HG03457 (cell line): ENCODE measurements at regions not wholly inside any gene's neighbourhood (a gene's known extent, or its start where the extent isn't known, plus 50 kb on each side); places are given as distances from the start of the nearest gene placed in this dataset.

Experiments
- ATAC-seq: cut with Tn5 transposase; IDR thresholded peaks from one replicate; pipeline ENCODE4 v1.9.1; 2021; ENCODE audit warnings: moderate number of reproducible peaks; ENCODE audit not compliant: unreplicated experiment

- ATAC-seq: no peak
Observed at GRCh38 chr2:198375083-198375410, 570.7 kb downstream of the PLCL1 start.

DNA sequence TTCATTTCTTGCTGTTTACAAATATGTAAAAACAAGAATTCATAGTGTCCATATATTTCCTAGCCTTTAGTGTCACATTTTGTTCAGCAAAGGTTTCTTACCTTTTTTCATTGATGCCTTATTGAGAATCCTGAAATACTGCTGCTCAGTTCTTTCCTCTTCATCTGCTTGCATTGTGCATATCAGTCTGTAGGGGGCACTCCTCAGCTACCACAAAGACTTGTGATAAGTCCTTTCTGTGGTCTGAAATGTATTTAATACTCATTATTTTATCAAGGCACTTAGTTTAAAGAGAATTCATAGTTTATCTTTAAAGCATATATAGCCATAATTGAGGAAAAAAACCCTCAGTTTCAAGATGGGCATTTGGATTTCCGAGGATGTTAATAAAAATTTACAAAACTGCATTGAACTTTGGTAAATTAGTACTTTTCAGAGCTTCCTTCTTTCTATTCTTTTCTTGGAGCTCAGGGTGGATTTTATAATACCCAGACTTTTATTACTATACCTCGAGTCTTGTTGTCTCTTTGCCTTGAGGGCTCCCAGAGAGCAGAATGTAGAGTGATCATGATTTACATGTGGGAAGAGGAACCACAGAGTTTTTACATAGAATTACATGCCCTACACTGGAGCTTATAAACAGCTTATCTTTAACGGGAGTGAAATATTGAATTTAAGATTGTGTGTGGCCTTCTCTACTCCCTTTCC lies 570.1 kb downstream of the PLCL1 start:
- ATAC-seq: no peak

DNA sequence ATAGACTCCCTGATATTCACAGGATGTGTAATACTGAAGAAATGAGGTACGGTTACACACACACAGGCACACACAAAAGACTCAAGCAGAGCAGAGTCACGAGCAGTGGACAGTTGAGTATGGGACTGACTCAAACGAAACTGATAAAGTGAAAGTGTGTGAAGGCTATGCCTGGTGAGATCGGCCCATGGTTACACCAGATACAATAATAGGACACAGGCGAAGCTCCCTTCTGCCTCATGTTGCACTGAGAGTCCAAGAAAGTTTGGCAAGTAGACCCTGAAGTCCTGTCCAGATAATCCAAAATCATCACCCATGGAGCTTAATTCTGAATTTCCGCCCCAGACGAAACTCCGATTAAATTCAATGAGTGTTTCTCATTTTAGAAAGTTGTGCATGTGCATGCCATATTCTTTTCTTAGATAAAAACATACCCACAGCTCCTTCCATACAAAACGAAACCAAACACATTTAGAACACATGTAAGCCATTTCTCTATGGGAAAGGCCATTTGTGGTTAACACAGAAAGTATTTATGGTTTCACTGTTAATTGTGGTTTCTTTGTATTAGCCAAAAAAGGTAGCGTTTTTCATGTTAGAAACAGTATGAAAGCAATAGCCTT lies 567.6 kb downstream of the PLCL1 start:
- ATAC-seq: peak; percentile 96

DNA sequence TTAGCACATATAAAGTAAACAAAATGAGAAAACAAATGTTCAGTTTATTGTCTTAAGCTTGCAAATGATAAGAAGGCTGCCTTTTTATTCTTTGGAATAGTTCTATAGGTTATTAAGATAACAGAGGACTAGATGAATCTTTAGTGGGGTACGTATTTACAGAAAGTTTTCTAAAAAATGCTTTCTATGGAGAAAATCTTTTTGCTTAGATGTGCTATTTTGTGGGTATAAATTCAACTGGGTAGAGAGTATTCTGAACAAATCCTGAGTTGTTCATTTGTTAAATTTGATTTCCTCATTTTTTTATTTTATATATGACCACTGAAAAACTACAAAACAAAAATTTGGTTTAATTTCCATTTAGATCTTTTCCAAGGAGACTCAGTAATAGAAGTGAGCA lies 566.9 kb downstream of the PLCL1 start:
- ATAC-seq: no peak

GRCh38 chr2:198368089-198368488 lies 563.7 kb downstream of the PLCL1 start:
- no peak for ATAC-seq

DNA sequence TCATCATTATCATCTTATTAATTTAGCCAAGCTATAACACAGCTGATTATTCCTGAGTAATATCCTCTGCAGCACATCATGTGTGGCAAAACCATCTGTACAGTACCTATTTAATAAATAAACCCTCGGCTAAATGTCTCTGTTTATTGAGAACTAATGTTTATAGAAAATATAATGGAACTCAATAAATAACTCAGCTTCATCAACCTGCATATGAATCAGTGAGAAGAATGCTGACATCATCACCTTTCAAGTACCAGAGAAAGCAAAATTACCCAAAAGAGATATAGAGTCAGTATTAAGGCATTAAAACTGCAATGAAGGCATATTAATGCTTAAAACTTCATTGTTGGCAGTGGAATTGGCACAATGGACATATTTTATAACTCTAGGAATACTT lies 558.3 kb downstream of the PLCL1 start:
- no peak for ATAC-seq

GRCh38 chr2:198359308-198359707 lies 554.9 kb downstream of the PLCL1 start:
- no peak for ATAC-seq

GRCh38 chr2:198356157-198356556 lies 551.8 kb downstream of the PLCL1 start:
- no peak for ATAC-seq

- no peak for ATAC-seq
Observed at GRCh38 chr2:198351647-198352046, 547.3 kb downstream of the PLCL1 start.

DNA sequence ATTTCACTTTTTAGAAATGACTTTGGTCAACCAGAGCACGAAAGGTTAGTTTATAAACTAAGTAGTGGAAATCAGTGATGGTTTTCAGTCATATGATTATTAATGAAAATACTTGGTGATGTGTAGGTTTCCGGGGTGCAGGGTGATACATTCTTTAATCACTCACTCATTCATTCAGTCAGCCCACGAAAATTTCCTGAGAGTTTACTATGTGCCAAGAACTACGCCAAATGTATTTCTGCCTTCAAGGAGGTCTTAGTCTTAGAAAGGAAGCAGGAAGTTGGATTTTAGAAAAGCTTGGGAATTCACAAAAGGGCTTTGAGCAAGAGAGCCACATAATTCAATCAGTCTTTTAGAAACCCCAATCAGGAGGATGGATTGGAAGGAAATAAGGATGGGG lies 543.6 kb downstream of the PLCL1 start:
- no peak for ATAC-seq

DNA sequence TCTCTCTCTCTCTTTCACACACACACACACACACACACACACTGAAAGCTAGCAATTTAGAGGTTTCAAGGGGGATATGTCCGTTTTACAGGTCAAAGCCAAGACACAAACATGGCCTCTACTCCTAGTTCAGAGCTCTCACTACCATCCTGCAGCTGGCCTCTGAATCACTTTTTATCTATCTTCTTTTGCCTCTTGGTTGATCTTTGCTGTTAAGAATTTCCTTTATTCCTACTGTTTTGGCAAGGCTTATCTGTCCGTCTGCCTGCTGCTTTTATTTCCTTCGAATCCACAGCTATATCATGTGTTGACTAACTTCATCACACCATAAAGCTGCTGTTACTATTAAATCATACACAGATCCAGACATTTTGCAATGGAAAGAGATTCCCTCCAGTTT lies 543.0 kb downstream of the PLCL1 start:
- no peak for ATAC-seq

DNA sequence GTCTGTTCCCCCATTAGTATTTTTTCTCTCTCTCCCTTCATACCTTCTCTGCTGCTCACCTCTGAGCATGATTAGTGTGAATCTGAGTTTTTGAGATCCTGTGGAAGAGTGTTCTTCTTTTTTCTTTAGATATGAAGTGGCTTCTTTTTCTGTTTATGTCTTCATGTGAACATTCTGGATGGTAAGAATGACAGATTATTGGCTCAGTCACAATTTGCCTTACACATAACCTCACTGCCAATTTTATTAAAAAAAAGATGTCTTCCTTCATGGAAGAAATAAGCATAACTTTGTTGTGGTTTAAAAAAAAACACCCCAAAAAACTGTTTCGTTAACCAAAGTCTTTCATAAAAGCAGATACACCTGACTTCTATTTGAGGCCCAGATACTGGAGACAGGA lies 539.1 kb downstream of the PLCL1 start:
- ATAC-seq: no peak

GRCh38 chr2:198340846-198341245 lies 536.5 kb downstream of the PLCL1 start:
- no peak for ATAC-seq

DNA sequence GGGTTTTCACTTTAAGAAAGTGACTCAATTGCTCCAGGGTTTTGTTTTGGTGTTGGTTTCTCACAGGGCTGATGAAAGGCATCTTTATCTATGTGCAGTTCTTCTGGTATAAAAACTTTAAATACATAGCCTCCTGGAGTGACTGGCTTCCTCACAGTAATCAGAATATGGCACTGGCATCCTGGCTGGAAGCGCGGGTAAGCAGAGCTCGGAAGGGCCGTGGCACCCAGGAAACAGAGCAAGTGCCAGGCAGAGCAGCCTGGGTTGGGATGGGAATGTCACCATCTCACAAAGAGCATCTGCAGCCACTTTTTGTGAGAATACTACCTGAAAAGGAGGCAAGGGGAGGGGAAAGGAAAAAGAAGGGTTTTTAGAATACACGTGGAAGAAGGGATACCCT lies 534.7 kb downstream of the PLCL1 start:
- ATAC-seq: no peak

GRCh38 chr2:198337368-198337767 lies 533.0 kb downstream of the PLCL1 start:
- no peak for ATAC-seq

GRCh38 chr2:198328454-198328853 lies 524.1 kb downstream of the PLCL1 start:
- ATAC-seq: no peak

DNA sequence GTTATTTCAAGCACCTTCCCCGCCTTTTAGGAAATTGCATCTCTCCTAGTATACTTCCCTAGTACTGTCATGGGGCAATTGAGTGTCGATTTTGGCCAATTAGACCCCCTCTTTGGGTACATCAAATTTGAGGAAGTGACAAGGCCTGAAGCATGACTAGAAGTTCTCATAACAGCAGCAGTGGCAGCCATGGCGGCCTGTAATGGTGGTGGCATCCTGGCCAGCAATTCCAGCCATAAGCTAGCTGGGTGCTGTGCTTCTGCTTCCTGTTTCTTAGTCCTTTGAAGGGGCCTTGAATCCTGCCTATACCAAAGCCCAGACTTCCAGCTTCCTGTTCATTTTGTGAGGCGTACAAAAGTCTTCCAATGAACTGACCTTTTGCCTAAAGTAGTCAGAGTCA lies 523.1 kb downstream of the PLCL1 start:
- no peak for ATAC-seq

DNA sequence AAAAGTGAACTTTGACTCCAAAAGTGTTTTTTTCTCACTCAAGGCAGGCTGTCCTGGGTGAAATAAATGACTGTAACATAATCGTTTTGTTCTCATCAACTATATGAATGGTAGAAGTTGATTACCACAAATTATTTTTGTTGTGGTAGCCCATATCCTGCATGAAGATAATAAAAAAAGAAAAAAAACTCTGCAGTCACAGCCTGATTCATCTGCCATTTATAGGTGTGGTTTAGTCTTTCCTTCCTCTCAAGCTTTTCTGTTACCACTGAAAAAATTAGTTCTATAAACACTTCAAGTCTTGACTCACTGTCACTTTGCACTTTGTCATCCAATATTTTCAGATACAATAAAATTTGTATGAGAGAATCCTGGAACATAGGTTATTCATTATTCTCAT lies 522.0 kb downstream of the PLCL1 start:
- no peak for ATAC-seq

DNA sequence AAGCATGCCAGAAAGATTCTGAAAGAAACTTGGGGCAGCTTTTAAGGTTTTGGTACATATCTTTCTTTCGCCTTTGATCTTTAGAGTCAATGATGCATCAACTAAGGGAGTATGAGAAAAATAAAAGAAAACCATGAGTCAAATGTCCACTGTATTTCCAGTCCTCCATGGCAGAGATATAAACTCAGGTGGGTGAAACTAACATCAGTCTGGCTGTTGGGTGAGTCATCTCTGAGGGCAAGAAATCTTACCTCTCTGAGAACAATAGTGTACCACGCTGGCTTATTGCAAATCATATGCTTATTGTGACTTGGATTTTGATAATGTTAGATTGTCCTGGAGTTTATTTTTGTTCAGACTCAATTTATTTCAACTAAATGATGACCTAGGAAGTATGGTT lies 521.0 kb downstream of the PLCL1 start:
- ATAC-seq: no peak

DNA sequence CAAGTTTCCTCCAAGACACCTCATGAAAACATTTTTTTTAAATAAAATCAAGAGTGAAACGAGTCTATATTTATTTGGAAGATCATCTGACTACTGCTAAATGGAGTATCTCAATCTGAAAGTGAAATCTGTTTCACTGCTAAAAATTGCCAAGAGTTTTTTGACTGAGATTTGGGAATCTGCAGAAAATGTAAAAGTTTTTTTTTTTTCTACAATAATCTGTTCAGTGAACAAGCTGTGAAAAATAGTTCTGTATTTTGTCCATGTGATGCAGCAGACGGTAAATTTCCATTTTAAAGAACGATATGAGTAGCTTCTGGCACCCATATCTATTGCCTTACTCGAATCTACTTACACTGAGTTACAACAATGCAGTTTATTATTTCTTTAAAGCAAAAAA lies 519.7 kb downstream of the PLCL1 start:
- ATAC-seq: no peak

DNA sequence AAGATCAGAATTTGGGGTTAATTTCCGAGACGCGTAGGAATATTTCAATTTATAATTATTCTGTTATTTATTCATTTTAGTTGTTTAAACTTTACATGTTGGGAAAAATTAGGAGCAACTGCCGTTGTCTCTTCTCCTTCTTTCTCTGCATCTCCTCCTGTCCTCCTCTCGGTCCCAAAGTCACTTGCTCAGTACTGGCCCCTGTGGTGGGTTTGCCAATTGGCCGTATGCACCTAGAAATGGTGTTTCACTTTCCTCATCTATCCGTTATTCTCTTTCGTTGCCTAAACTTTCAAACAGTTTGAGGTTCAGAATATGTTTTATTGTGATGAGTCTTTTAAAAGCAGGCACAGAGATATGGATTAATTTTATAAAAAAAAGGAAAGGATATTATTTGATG lies 517.9 kb downstream of the PLCL1 start:
- ATAC-seq: no peak

GRCh38 chr2:198321522-198322088 lies 517.2 kb downstream of the PLCL1 start:
- ATAC-seq: no peak
